ENCODE measurements at regions not wholly inside any gene's neighbourhood (a gene's known extent, or its start where the extent isn't known, plus 50 kb on each side); places are given as distances from the start of the nearest gene placed in this dataset.

DNA sequence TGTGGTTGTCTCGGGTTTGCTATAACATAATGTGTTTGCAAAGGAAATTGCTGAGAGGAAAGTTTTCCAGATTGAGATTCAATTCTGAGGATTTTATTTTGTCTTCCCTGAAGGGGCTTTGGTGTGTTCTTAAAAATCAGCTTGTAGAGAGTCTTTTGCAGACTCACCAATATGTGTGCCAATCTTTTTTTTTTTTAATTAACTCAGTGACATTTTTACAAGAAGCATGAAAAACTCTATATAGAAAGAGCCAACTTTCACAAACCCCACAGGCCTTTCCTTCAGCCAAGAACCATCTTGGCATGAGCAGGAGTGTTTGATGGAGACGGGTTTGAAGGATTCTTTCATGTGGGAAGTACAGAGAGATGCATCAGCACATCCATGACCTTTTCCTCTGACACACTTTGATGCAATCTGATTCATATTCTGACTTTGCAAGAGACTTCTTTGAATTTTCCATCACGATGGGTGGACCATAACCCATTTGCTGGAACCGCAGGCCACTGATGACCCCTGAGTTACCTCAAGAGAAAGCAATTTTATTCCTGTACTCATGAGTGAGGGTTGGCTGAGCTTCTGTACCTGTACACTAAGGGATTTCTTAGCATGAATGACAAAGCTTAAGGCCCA, 892.6 kb downstream of the XPNPEP1 start:
- H3K4me3 Mint-ChIP-seq: no peak overlapping the region
- no peaks in the 10 kb centered on the region for H3K4me1 Mint-ChIP-seq
- H3K9me3 Mint-ChIP-seq: peaks cover 3 to 12% (median 5%) of the 10 kb centered on the region in 6 donors
- H3K36me3 Mint-ChIP-seq: no peaks in the 10 kb centered on the region
- peaks cover 0 to 6% (median 0%) of the 10 kb centered on the region in 3 donors for H3K27me3 Mint-ChIP-seq (ENCODE audit: low read depth in 3 of 3)
- no peak overlapping the region for H3K27ac Mint-ChIP-seq
- no peak for DNase-seq

DNA sequence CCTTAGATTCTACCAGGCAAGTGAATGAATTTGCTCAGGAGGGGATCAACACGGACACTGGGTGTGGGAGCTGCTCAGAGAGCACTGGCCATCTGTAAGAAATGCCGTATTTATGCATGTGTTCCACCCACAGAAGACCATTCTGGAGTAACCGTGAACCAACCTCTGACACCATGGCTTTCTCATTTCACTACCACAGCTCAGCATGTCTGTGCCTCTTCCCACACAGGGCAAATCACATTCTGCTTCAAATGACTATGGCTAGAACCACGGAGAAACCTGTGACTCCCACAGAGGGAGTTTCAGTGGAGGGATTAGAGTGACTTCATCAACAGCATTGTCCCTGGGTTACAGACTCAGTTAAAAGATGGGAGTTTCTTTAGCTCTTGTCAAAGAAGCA, 893.4 kb downstream of the XPNPEP1 start:
- no peaks in the 10 kb centered on the region for H3K4me1 Mint-ChIP-seq
- no peak for DNase-seq
- no peaks in the 10 kb centered on the region for H3K36me3 Mint-ChIP-seq
- peaks cover 0 to 6% (median 0%) of the 10 kb centered on the region in 3 donors for H3K27me3 Mint-ChIP-seq (ENCODE audit: low read depth in 3 of 3)
- no peak overlapping the region for H3K4me3 Mint-ChIP-seq
- no peak overlapping the region for H3K27ac Mint-ChIP-seq
- peaks cover 3 to 12% (median 6%) of the 10 kb centered on the region in 6 donors for H3K9me3 Mint-ChIP-seq

DNA sequence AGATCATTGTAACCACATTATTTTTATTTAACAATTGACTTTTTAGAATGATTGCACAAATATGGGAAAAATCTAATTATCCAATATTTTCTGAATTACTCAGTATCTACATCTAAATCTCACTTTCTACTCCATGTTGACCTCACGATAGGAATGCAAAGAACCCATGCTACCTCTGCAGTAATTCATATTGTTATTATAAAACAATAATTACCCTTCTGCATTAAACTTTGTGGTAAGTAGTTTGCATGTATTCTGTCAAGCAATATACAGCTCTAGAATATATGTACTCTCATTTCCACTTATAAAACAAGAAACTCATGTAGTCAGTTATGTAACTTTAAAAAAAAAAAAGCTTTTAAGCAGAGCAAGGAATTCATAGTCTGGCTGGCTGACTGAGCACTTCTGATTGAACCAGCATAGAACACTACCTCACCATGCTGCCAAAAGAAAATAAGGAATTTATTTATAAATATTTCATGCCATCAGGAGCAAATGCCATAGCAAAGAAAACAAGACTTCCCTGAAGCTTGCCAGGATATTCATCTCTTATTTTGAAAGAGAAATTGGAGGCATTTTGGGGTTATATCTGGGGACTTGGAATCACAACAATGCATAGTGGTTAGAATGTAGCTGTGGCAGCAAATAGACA, 895.7 kb downstream of the XPNPEP1 start:
- peaks cover 0 to 12% (median 3%) of the 10 kb centered on the region in 6 donors for H3K9me3 Mint-ChIP-seq

DNA sequence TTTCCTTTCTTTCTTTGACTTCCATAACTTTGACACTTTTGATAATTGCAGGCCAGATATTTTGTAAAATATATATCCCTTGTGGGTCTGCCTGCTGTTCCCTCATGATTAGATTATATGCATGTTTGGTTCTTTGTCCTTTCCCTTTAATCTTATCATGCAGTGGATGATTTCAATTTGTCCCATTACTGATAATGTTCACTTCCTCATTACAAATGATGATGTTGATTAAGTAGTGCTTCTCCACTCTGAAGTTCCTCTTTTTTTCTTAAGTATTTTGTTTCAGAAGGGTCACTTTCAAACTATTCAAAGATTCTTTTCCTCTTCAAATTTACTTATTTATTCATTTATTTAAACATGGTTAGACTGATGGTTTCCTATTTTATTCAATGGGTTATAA, 898.1 kb downstream of the XPNPEP1 start:
- no peaks in the 10 kb centered on the region for H3K36me3 Mint-ChIP-seq

More for the DNA sequence above, 895.7 kb downstream of the XPNPEP1 start:
- Mint-ChIP-seq H3K27ac (no peak overlapping the region), H3K4me1 (no peaks in the 10 kb centered on the region), H3K27me3 (ENCODE audit: low read depth in 3 of 3) (peaks cover 0 to 4% (median 0%) of the 10 kb centered on the region in 3 donors), H3K36me3 (no peaks in the 10 kb centered on the region), H3K4me3 (no peak overlapping the region)
- no peak for DNase-seq

GRCh38 chr10:109022417-109023049, 900.8 kb downstream of the XPNPEP1 start:
- DNase-seq: no peak

More for the DNA sequence above, 898.1 kb downstream of the XPNPEP1 start:
- Mint-ChIP-seq H3K4me1 (no peaks in the 10 kb centered on the region), H3K27me3 (ENCODE audit: low read depth in 3 of 3) (no peaks in the 10 kb centered on the region), H3K9me3 (peaks cover 0 to 4% (median 0%) of the 10 kb centered on the region in 6 donors), H3K27ac (no peak overlapping the region), H3K4me3 (no peak overlapping the region)
- DNase-seq: no peak

DNA sequence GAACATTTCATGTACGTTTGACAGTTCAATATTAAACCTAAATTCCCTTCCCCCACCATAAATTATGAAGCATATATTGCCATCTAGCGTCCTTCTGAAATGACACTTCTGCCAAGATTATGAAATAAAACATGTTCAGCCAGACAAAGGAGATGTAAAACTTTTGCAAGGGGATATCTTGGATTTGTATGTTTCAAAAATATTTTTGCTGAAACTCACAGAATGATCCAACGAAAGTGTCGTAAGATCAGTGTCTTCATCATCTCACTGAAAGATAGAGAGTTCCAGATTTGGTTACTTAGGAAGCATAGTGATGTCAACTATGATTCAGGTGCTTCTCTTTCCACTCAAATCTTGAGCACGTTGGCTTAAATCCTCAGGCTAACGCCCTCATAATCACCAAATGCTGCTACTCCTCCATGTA, 904.3 kb downstream of the XPNPEP1 start:
- Mint-ChIP-seq H3K9me3 (peaks cover 0 to 15% (median 5%) of the 10 kb centered on the region in 6 donors), H3K27me3 (ENCODE audit: low read depth in 3 of 3) (no peaks in the 10 kb centered on the region), H3K4me1 (no peaks in the 10 kb centered on the region), H3K36me3 (no peaks in the 10 kb centered on the region), H3K27ac (no peak overlapping the region), H3K4me3 (no peak overlapping the region)
- no peak for DNase-seq

More at GRCh38 chr10:109022417-109023049, 900.8 kb downstream of the XPNPEP1 start:
- no peaks in the 10 kb centered on the region for H3K4me1 Mint-ChIP-seq
- no peak overlapping the region for H3K27ac Mint-ChIP-seq
- peaks cover 0 to 9% (median 3%) of the 10 kb centered on the region in 6 donors for H3K9me3 Mint-ChIP-seq
- no peak overlapping the region for H3K4me3 Mint-ChIP-seq
- H3K36me3 Mint-ChIP-seq: no peaks in the 10 kb centered on the region
- H3K27me3 Mint-ChIP-seq (ENCODE audit: low read depth in 3 of 3): no peaks in the 10 kb centered on the region

- no peak for DNase-seq
- Mint-ChIP-seq H3K27ac (no peak overlapping the region), H3K27me3 (ENCODE audit: low read depth in 3 of 3) (no peaks in the 10 kb centered on the region), H3K4me1 (no peaks in the 10 kb centered on the region), H3K36me3 (no peaks in the 10 kb centered on the region), H3K9me3 (peaks cover 0 to 14% (median 6%) of the 10 kb centered on the region in 6 donors), H3K4me3 (no peak overlapping the region)
Observed at GRCh38 chr10:109007514-109007913, 915.8 kb downstream of the XPNPEP1 start.

- Mint-ChIP-seq H3K27me3 (ENCODE audit: low read depth in 3 of 3) (peaks cover 0 to 1% (median 0%) of the 10 kb centered on the region in 3 donors), H3K9me3 (peaks cover 2 to 41% (median 17%) of the 10 kb centered on the region in 6 donors), H3K36me3 (no peaks in the 10 kb centered on the region), H3K4me3 (no peak overlapping the region), H3K27ac (no peak overlapping the region), H3K4me1 (no peaks in the 10 kb centered on the region)
- DNase-seq: no peak
Observed at GRCh38 chr10:108990441-108990840, 932.9 kb downstream of the XPNPEP1 start.

GRCh38 chr10:108989976-108990375, 933.3 kb downstream of the XPNPEP1 start:
- Mint-ChIP-seq H3K27ac (no peak overlapping the region), H3K9me3 (peaks cover 2 to 44% (median 17%) of the 10 kb centered on the region in 6 donors), H3K4me1 (no peaks in the 10 kb centered on the region), H3K27me3 (ENCODE audit: low read depth in 3 of 3) (no peaks in the 10 kb centered on the region), H3K36me3 (no peaks in the 10 kb centered on the region), H3K4me3 (no peak overlapping the region)
- no peak for DNase-seq

DNA sequence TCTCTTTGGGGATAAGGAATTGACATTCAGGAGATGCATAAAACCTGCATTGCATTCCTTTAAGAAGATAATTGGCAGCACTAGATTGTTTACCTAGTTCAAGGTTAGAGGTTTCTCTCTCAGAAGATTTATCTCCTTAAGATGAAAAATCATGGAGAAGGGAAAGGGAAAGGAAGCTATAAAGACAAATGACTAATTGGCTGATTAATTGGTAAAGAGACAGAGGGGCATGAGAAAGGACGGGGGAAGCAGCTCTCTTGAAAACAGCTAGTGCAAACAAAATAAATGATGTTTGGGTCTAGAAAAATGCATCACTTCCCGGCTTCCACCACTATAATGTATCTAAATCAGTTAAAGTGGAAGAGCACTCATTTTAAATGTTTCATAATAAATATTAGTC, 941.2 kb downstream of the XPNPEP1 start:
- Mint-ChIP-seq H3K36me3 (peaks cover 0 to 3% (median 0%) of the 10 kb centered on the region in 3 donors), H3K4me1 (no peaks in the 10 kb centered on the region), H3K9me3 (peaks cover 2 to 45% (median 17%) of the 10 kb centered on the region in 6 donors), H3K27ac (no peak overlapping the region), H3K4me3 (no peak overlapping the region), H3K27me3 (ENCODE audit: low read depth in 3 of 3) (peaks cover 0 to 2% (median 0%) of the 10 kb centered on the region in 3 donors)
- DNase-seq: no peak

DNA sequence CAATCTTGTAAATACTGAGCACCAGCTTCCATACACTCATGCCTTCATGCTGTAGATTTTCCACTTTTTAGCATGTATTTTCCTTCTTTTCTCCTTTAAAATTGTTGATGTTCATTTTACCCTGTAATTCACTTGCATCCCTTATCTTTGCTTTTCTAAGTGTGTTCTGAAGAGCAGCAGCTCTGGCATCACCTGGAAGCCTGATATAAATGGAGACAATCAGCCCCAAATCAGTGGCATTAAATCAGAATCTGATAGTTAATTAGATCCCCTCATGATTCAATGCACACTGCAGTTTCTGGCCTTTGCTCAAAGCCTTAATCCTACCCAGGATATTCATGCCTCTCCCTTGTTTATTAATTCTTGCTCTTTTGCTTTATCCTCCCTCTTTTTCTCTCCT, 942.4 kb downstream of the XPNPEP1 start:
- Mint-ChIP-seq H3K4me3 (no peak overlapping the region), H3K27me3 (ENCODE audit: low read depth in 3 of 3) (peaks cover 0 to 2% (median 0%) of the 10 kb centered on the region in 3 donors), H3K27ac (no peak overlapping the region), H3K9me3 (peaks cover 2 to 48% (median 21%) of the 10 kb centered on the region in 6 donors), H3K36me3 (peaks cover 0 to 3% (median 0%) of the 10 kb centered on the region in 3 donors), H3K4me1 (no peaks in the 10 kb centered on the region)
- no peak for DNase-seq

DNA sequence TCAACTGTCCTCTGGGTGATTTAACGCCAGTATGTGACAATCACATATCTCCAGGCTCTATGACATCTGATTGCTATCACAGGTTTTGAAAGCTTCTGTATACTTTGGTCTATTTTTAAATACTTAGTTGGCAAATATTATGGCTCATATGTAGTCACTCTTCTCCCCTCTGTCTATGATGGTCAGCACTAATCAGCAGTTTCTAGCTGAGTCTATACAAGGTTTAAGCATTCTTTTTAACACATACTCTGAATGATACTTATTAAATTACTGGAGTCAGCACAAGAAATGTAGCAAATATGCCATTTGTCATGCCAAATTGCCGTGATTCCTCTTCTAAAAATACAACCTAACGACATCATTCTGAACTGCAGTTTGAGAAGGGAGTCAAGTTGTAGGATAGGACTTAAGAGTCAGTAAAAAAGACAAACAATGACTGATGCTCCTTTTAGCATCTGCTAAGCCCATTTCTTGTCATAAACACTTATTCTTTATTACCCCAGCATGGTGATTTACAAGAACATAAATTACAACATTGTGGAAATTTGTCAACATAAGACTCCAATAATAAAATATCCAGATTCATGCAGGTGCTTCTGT, 947.8 kb downstream of the XPNPEP1 start:
- Mint-ChIP-seq H3K27ac (no peak overlapping the region), H3K9me3 (peaks cover 12 to 23% (median 22%) of the 10 kb centered on the region in 6 donors), H3K27me3 (ENCODE audit: low read depth in 3 of 3) (no peaks in the 10 kb centered on the region), H3K4me3 (no peak overlapping the region), H3K36me3 (no peaks in the 10 kb centered on the region), H3K4me1 (no peaks in the 10 kb centered on the region)
- DNase-seq: no peak

DNA sequence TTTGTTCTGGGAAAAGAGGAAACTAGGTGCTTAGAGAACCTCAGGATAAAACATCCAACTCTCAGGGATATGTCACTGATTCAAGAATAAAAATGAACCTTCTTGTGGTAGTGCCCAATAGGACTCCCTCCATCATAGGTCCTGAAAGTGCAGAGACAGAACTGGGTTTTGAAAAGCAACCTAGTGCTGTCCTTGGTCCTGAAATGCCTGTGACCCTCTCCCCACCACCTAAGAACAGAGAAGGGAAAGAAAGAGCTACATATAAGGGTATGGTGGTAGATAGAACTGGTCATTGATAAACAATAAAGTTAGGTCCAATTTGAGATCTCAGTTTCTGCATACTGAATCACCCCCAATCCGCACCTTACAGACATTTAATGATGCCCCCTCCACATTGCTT, 953.3 kb downstream of the XPNPEP1 start:
- DNase-seq: no peak
- Mint-ChIP-seq H3K27me3 (ENCODE audit: low read depth in 3 of 3) (peaks cover 0 to 1% (median 0%) of the 10 kb centered on the region in 3 donors), H3K4me1 (no peaks in the 10 kb centered on the region), H3K9me3 (peaks cover 8 to 22% (median 16%) of the 10 kb centered on the region in 6 donors), H3K27ac (no peak overlapping the region), H3K36me3 (no peaks in the 10 kb centered on the region), H3K4me3 (no peak overlapping the region)

DNA sequence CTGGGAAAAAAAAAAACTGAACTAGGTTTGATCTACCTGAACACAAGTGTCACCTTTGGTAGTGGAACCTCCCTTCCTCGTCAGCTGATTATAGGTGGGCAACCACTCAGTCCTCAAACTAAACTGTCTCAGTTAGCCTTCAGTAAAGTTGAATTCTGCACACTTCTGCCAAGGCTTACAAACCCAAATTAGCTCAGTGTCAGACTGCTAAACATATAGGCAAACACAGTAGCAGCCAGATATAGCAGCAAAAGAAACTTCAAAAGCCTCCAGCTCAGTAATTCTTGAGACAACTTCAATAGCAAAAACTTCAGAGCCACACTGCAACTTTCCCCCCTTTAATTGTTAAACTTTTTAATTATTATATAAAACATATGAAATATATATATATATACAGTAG, 956.9 kb downstream of the XPNPEP1 start:
- no peak for DNase-seq
- no peak overlapping the region for H3K4me3 Mint-ChIP-seq
- no peaks in the 10 kb centered on the region for H3K4me1 Mint-ChIP-seq
- peaks cover 0 to 2% (median 0%) of the 10 kb centered on the region in 3 donors for H3K36me3 Mint-ChIP-seq
- no peak overlapping the region for H3K27ac Mint-ChIP-seq
- peaks cover 3 to 40% (median 15%) of the 10 kb centered on the region in 6 donors for H3K9me3 Mint-ChIP-seq
- H3K27me3 Mint-ChIP-seq (ENCODE audit: low read depth in 3 of 3): peaks cover 0 to 1% (median 0%) of the 10 kb centered on the region in 3 donors
